H54 (cell line): ENCODE measurements at regions not wholly inside any gene's neighbourhood (a gene's known extent, or its start where the extent isn't known, plus 50 kb on each side); places are given as distances from the start of the nearest gene placed in this dataset.

Source experiments
- DNase-seq: peaks from one replicate; pipeline ENCODE4 v3.0.0; 2011; ENCODE audit warnings: low spot score, mixed read lengths; ENCODE audit not compliant: insufficient read length
- FAIRE-seq: peaks from 3 replicates; lab custom pipeline; 2011; peaks lifted over from hg19 to GRCh38; lab: Jason Lieb, UNC
- POLR2A ChIP-seq: IDR thresholded peaks from 2 replicates; pipeline ENCODE4 v1.6.1; 2011; ENCODE audit warnings: low read depth, mild to moderate bottlenecking, low read length

DNA sequence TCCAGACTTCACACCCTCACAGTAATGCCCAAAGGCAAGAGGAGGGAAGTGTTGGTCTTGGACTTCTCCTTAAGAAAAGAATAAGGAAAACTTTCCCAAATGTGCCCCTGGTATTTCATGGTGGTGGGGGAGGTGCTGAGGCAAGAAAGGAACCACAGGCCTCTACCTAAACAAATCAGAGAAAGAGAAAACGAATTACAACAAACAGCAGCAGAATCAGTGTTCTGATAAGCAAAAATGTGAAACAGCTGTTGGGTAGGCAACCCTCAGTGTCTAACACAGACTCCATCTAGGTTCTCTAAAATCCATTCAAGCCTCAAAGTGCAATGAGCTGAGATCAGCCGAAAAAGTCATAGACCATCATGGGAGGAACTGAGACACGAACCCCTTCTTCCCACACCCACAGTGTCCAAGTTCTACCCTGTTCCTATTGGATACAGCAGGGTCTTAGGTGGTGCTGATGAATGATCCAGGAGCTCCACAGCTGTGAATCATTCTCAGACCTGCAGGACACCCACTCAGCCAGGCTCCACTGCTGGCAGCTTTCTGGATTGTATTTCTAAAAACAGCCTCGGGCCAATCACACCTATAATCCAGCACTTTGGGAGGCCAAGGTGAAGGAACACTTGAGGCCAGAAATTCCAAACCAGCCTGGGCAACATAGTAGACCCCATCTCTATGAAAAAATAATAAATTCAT is 149.1 kb downstream of the PLPP3 start:
- no peak for TF ChIP-seq POLR2A
- FAIRE-seq: no peak
- no peak for DNase-seq

DNA sequence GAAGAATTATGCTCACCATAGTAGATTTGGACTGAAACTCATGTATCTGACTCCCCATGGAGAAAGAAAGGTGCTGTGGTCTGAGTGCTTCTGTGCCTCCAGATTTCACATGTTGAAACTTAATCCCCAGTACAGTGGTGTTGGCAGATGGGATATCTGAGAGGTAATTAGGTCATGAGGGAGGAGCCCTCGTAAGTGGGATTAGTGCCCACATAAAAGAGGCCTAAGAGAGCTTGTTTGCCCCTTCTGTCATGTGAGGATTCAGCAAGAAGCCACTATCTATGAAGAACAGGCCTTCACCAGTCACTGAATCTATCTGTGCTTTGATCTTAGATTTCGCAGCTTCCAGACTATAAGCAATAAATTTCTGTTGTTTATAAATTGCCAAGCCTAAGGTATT is 150.1 kb downstream of the PLPP3 start:
- TF ChIP-seq POLR2A: no peak
- DNase-seq (no peak), FAIRE-seq (no peak)

DNA sequence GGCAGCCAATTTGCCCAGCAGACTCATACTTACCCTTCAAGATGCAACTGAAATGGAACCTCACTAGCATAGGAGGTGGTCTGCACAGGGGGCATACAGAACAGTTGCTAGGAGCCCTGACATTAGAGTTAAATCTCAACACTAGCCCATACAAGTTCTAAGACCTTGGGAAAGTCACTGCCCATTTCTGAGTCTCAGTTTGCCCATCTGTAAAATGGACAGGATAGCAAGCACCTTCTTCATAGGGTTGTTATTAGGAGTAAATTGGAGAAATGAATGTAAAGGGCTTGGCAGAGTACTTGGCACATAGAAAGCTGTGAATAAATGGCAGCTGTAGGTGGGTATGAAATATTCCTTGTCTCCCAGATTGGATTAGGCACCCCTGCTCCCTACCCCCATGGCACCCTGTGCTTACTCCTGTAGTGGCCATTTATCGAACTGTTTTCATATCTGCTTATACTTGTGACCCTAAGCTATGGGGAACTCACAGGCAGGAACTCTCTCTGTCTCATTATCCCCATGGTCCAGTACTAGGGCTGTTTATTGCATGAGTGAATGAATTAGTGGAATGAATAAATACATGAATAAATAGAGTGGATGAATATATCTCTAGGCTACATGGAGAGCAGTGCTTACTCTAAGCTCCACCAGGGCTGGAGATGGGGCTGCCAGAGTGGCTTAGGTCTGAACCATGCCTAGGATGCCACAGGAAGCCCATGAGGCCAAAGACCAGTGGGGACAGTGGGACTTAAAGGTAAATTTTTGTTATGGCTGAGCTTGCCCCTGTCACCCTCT is 152.6 kb downstream of the PLPP3 start:
- DNase-seq (no peak), FAIRE-seq (no peak)
- no peak for TF ChIP-seq POLR2A

DNA sequence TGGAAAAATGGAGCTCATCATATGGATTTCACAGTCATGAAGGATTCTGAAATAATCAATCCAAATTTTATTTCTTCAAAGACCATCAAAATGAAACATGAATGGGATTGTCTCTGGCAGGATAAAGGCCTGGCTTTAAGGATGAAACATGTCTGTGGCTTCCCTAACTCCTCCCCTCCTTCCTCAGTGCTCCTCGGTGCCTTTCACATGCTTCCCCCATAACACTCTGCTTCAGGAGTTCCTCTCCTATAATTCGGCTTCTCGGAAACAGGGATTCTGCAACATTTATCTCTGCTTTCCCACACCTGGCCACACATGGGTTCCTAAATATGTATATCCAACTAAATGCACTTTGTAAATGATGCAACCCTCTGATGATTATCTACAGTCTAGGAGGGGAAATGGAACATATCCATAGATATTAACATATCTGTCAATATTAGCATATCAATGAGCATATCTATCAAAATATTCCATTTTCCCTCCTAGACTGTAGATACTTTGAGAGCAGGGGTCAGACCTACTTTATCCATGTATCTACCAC is 153.8 kb downstream of the PLPP3 start:
- FAIRE-seq (no peak), DNase-seq (no peak)
- TF ChIP-seq POLR2A: no peak

DNA sequence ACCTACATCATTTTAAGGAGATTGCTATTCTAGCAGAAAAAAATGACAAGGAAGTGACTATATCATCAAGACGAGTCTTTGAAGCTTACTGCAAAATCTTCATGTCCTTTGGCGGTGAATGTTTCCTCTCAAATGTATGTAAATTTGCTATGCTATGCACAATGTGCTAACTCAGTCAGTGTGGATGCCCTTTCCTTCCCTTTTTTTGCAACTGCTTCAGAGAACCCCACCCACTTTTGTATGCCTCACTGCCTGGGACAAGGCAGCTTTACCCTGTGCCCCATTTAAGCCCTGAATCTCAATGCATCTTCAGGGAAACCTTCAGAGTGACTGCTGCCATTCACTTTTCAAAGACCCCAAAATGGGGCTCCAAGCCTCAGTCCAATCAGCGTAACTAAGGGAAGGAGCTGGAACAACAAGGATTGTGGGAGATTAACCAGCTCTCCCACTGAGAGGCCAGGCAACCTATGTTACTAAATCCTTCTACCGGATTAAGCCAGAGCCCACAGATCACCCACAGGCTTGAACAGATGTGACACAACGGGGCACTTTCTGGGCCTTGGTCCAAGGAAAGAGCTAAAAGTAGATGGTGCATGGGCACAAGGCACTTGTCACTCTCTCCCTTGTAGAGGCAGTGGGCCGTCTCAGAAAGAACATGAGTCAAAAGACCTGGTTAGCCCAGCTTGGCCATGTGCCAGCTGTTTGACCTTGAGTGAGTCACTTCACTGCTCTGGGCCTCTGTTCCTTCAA is 154.4 kb downstream of the PLPP3 start:
- TF ChIP-seq POLR2A: no peak
- FAIRE-seq (peak; percentile 89), DNase-seq (peak; percentile 39)

DNA sequence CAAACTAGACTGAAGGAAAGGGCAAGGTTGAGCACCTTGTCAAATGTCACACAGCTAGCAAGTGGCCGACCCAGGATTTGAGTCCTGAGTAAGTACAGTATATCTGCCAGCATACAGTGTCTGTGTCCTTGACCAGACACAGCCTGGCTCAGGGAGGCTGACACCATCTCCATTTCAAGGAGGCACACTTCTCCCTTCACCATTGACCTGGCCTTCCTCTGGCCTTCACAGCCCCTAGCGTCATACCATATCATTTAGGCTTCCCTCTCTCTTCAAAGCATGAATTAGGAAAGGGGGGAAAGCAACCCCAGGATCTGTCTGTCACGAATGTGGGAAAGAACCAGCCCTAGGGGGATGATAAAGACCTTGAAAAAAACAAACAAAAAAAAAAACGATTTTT is 155.6 kb downstream of the PLPP3 start:
- no peak for DNase-seq
- FAIRE-seq: no peak
- no peak for TF ChIP-seq POLR2A

- DNase-seq (no peak), FAIRE-seq (no peak)
- TF ChIP-seq POLR2A: no peak
Measured at GRCh38 chr1:56418151-56418631, 161.2 kb downstream of the PLPP3 start.

GRCh38 chr1:56417646-56418045 is 161.7 kb downstream of the PLPP3 start:
- DNase-seq (no peak), FAIRE-seq (no peak)

DNA sequence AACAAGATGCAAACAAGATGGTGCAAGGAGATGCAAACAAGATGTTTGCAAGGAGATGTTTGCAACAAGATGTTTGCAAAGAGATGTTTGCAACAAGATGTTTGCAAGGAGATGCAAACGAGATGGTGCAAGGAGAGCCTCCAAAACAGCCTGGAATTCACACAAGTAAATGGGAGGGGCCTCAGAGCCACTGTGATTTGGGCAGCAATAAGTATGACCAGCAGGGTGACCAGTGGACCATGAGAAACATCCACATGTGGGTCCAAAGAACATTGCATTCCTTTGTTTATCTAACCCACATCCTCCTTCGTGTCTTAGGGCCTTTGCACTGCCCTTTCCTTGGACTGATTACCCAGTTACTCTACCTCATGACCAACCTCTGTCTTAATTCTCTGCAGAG is 162.9 kb downstream of the PLPP3 start:
- TF ChIP-seq POLR2A: no peak
- DNase-seq (no peak), FAIRE-seq (no peak)

More at GRCh38 chr1:56417646-56418045, 161.7 kb downstream of the PLPP3 start:
- TF ChIP-seq POLR2A: no peak

DNA sequence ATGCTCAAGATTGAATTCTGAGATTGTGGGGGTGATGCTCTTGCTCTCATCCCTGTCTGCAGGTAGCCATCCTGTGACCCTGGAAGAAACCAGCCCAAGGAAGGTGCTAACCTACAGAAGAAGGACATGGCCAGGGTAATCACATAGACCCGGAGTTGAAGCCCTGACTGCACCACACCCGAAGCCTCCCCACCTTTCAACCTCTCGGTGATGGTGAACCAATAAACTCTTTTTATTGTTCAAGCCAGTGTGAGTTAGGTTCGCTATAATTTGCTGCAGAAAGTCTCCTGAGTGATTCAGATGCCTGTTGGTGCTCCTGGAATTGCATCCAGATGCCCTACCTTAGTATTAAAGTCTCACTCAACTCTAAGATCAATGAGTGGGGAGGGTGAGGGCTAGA is 163.6 kb downstream of the PLPP3 start:
- FAIRE-seq: no peak
- TF ChIP-seq POLR2A: no peak
- DNase-seq: no peak

GRCh38 chr1:56415258-56415657 is 164.1 kb downstream of the PLPP3 start:
- TF ChIP-seq POLR2A: no peak
- DNase-seq (no peak), FAIRE-seq (no peak)

DNA sequence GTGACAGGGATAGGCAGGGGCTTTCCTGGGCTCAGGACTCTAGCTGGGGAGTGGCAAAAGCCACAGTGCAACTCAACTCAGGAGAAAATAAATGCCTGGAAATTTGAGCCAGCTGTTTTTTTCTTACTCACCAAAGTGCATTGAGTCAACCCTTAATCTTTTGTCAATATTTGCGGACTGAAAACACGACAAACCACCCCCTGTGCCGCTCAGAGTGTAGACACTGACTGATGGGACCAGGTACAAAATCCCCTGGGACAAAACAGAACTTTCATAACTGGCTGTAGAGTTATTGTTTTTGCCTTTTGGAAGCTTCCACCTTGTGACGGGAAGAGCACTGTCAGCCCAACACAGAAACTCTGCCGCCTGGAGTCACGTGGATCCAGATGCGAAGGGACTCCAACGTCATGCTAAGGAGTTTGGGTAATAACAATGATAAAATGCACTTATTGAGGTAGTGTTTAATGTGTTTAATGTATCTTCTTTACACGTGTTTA is 164.6 kb downstream of the PLPP3 start:
- FAIRE-seq: no peak
- DNase-seq: no peak
- no peak for TF ChIP-seq POLR2A

- DNase-seq: no peak
- FAIRE-seq: no peak
- TF ChIP-seq POLR2A: no peak
Measured at GRCh38 chr1:56413671-56414199, 165.6 kb downstream of the PLPP3 start.

- DNase-seq (no peak), FAIRE-seq (no peak)
- no peak for TF ChIP-seq POLR2A
Measured at GRCh38 chr1:56411484-56412180, 167.7 kb downstream of the PLPP3 start.
